CD4-positive, CD25-positive, alpha-beta regulatory T cell (primary cell): ENCODE measurements at regions not wholly inside any gene's neighbourhood (a gene's known extent, or its start where the extent isn't known, plus 50 kb on each side); places are given as distances from the start of the nearest gene placed in this dataset.

Experiments
- ATAC-seq, 2 donors: fragments of 150-1000 bp; cut with Tn5 transposase; one replicate each; pipeline ENCODE4 v1.10.0; 2021; ENCODE audit warnings: low read depth in 2 of 2, moderate number of reproducible peaks in 2 of 2, moderate library complexity in 1 of 2
- DNase-seq, 3 donors: peaks; one replicate each; pipeline versions ENCODE4 v3.0.0 to v3.0.0-alpha.2; 2012 to 2022; ENCODE audit warnings: mixed read lengths in 1 of 3
- H3K27ac ChIP-seq: one replicate; pipeline ENCODE4 v1.7.0; 2013; ENCODE audit warnings: mild to moderate bottlenecking, low read length; ENCODE audit not compliant: insufficient read depth, poor library complexity, severe bottlenecking
- H3K27me3 ChIP-seq: one replicate; pipeline ENCODE4 v1.7.0; 2013; ENCODE audit warnings: low read length; ENCODE audit not compliant: control insufficient read depth, insufficient read depth
- H3K36me3 ChIP-seq: one replicate; pipeline ENCODE4 v1.7.0; 2013; ENCODE audit warnings: mild to moderate bottlenecking, low read length, moderate library complexity; ENCODE audit not compliant: control insufficient read depth, insufficient read depth
- H3K4me1 ChIP-seq: 2 replicates; pipeline ENCODE4 v1.7.0; 2013; ENCODE audit warnings: mild to moderate bottlenecking, low read length; ENCODE audit not compliant: insufficient read depth, control insufficient read depth, poor library complexity, severe bottlenecking
- H3K4me3 ChIP-seq: one replicate; pipeline ENCODE4 v1.7.0; 2013; ENCODE audit warnings: low read depth, mild to moderate bottlenecking, low read length, moderate library complexity
- H3K9me3 ChIP-seq, 2 experiments: 1 replicate in 1 of 2; 2 replicates in 1 of 2; pipeline ENCODE4 v1.7.0; 2013; ENCODE audit warnings: low read length in 2 of 2, mild to moderate bottlenecking in 1 of 2, moderate library complexity in 1 of 2; ENCODE audit not compliant: control insufficient read depth in 2 of 2
- H3K27ac Mint-ChIP-seq, 3 donors: one replicate each; pipeline ENCODE4 v1.8.0; 2020 to 2022; ENCODE audit warnings: mild to moderate bottlenecking in 3 of 3, mixed read lengths in 3 of 3, moderate library complexity in 2 of 3
- H3K27me3 Mint-ChIP-seq: one replicate; pipeline ENCODE4 v1.8.0; 2022; ENCODE audit warnings: mild to moderate bottlenecking, mixed read lengths
- H3K36me3 Mint-ChIP-seq: one replicate; pipeline ENCODE4 v1.8.0; 2020; ENCODE audit warnings: mixed read lengths
- H3K4me1 Mint-ChIP-seq, 4 donors: one replicate each; pipeline ENCODE4 v1.8.0; 2020 to 2022; ENCODE audit warnings: mixed read lengths in 4 of 4, mild to moderate bottlenecking in 1 of 4
- H3K4me3 Mint-ChIP-seq, 4 donors: one replicate each; pipeline ENCODE4 v1.8.0; 2020 to 2022; ENCODE audit warnings: mild to moderate bottlenecking in 4 of 4, mixed read lengths in 4 of 4, moderate library complexity in 3 of 4
- H3K9me3 Mint-ChIP-seq, 7 donors: one replicate each; pipeline ENCODE4 v1.8.0; 2020 to 2022; ENCODE audit warnings: mixed read lengths in 7 of 7, mild to moderate bottlenecking in 3 of 7, moderate library complexity in 2 of 7

- no peaks in the 10 kb centered on the region for H3K9me3 ChIP-seq
- H3K9me3 Mint-ChIP-seq = peaks cover 0 to 6% (median 0%) of the 10 kb centered on the region in 7 donors
- no peak overlapping the region for H3K4me3 Mint-ChIP-seq
- no peaks in the 10 kb centered on the region for H3K36me3 Mint-ChIP-seq
- no peaks in the 10 kb centered on the region for H3K4me1 ChIP-seq
- peaks cover 3% of the 10 kb centered on the region for H3K27me3 ChIP-seq
- H3K4me3 ChIP-seq = no peak overlapping the region
- H3K27me3 Mint-ChIP-seq = peaks cover 16% of the 10 kb centered on the region
- DNase-seq = no peak
- no peak for ATAC-seq
- H3K4me1 Mint-ChIP-seq = no peaks in the 10 kb centered on the region
- no peak overlapping the region for H3K27ac Mint-ChIP-seq
- no peaks in the 10 kb centered on the region for H3K36me3 ChIP-seq
- H3K27ac ChIP-seq = no peak overlapping the region
Observed at GRCh38 chr9:19620326-19620725, 168.5 kb downstream of the SLC24A2 start.

DNA sequence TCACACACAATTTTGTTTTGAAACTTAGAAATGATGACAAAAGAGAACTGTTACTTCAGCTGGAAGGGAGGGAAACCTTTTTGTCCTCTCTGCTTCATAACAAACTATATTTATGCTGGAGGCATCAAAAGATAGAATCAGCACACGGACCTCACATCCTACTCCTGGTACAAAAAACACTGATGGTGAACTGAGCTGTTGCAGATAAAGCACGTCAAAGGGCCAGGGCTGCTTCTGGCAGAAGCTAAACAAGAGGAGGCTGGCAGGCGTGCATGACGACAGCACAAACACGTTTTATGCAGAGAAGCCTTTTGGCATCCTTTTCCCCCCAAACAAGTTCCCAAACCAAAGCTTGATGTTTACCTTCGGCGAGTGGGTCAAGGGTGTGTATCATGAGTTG is 169.6 kb downstream of the SLC24A2 start:
- no peak for ATAC-seq
- Histone ChIP-seq H3K27me3 (peaks cover 3% of the 10 kb centered on the region), H3K27ac (no peak overlapping the region), H3K4me1 (no peaks in the 10 kb centered on the region), H3K9me3 (no peaks in the 10 kb centered on the region), H3K36me3 (no peaks in the 10 kb centered on the region), H3K4me3 (no peak overlapping the region)
- Mint-ChIP-seq H3K27ac (no peak overlapping the region), H3K9me3 (peaks cover 0 to 7% (median 0%) of the 10 kb centered on the region in 7 donors), H3K36me3 (no peaks in the 10 kb centered on the region), H3K4me3 (no peak overlapping the region), H3K27me3 (peaks cover 16% of the 10 kb centered on the region), H3K4me1 (no peaks in the 10 kb centered on the region)
- DNase-seq = no peak

GRCh38 chr9:19618816-19619215 is 170.0 kb downstream of the SLC24A2 start:
- H3K4me1 Mint-ChIP-seq = no peaks in the 10 kb centered on the region
- Histone ChIP-seq H3K27ac (no peak overlapping the region), H3K27me3 (peaks cover 3% of the 10 kb centered on the region), H3K4me3 (no peak overlapping the region), H3K4me1 (no peaks in the 10 kb centered on the region), H3K9me3 (no peaks in the 10 kb centered on the region), H3K36me3 (no peaks in the 10 kb centered on the region)
- H3K27me3 Mint-ChIP-seq = peaks cover 13% of the 10 kb centered on the region
- H3K9me3 Mint-ChIP-seq = peaks cover 0 to 7% (median 0%) of the 10 kb centered on the region in 7 donors
- no peak for ATAC-seq
- no peak overlapping the region for H3K27ac Mint-ChIP-seq
- H3K36me3 Mint-ChIP-seq = no peaks in the 10 kb centered on the region
- H3K4me3 Mint-ChIP-seq = no peak overlapping the region
- no peak for DNase-seq

DNA sequence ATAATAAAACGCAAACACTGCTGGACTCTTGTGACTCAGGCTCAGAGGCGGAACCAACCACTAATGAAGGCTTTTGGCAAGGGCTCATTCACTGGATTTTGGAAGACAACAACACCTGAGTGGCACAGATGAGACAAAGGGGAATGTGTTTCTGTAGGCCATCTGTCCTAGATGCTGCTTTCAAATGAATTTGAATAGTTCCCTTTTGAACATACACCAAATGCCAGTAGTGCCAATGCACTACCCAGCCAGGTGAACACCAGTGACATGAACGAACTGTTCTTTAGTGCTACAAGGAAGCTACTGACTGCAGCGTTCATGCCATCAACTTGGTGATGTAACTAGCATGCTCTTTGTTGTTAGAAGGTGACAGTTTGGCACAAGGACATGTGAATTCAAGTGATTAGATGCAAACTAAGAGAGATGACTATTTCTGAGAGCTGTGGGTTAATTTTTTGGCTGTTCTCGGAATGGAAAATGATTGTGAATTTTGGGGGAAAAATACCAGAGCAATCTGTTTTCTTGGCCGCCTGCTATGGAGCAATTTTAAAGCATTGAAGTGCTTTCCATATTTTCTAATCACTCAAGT is 173.7 kb downstream of the SLC24A2 start:
- no peak overlapping the region for H3K27ac ChIP-seq
- Mint-ChIP-seq H3K4me3 (no peak overlapping the region), H3K27ac (no peak overlapping the region), H3K4me1 (no peaks in the 10 kb centered on the region), H3K9me3 (peaks cover 0 to 8% (median 0%) of the 10 kb centered on the region in 7 donors), H3K36me3 (no peaks in the 10 kb centered on the region), H3K27me3 (peaks cover 7% of the 10 kb centered on the region)
- ATAC-seq (no peak), DNase-seq (no peak)
- no peak overlapping the region for H3K4me3 ChIP-seq
- no peaks in the 10 kb centered on the region for H3K27me3 ChIP-seq
- no peaks in the 10 kb centered on the region for H3K9me3 ChIP-seq
- no peaks in the 10 kb centered on the region for H3K4me1 ChIP-seq
- H3K36me3 ChIP-seq = no peaks in the 10 kb centered on the region

- no peaks in the 10 kb centered on the region for H3K4me1 ChIP-seq
- H3K27me3 ChIP-seq = no peaks in the 10 kb centered on the region
- no peak for DNase-seq
- Mint-ChIP-seq H3K4me1 (no peaks in the 10 kb centered on the region), H3K27ac (no peak overlapping the region), H3K9me3 (peaks cover 0 to 8% (median 0%) of the 10 kb centered on the region in 7 donors), H3K27me3 (peaks cover 12% of the 10 kb centered on the region), H3K36me3 (no peaks in the 10 kb centered on the region), H3K4me3 (no peak overlapping the region)
- no peak overlapping the region for H3K4me3 ChIP-seq
- no peaks in the 10 kb centered on the region for H3K36me3 ChIP-seq
- H3K27ac ChIP-seq = no peak overlapping the region
- no peak for ATAC-seq
- H3K9me3 ChIP-seq = no peaks in the 10 kb centered on the region
Observed at GRCh38 chr9:19614294-19614693, 174.5 kb downstream of the SLC24A2 start.

GRCh38 chr9:19600538-19600937 is 188.3 kb downstream of the SLC24A2 start:
- H3K36me3 Mint-ChIP-seq = no peaks in the 10 kb centered on the region
- no peaks in the 10 kb centered on the region for H3K4me1 Mint-ChIP-seq
- ATAC-seq = no peak
- Histone ChIP-seq H3K4me1 (no peaks in the 10 kb centered on the region), H3K9me3 (peaks cover 0 to 1% of the 10 kb centered on the region in 2 experiments), H3K27me3 (no peaks in the 10 kb centered on the region), H3K27ac (no peak overlapping the region), H3K4me3 (no peak overlapping the region), H3K36me3 (no peaks in the 10 kb centered on the region)
- no peak for DNase-seq
- no peak overlapping the region for H3K27ac Mint-ChIP-seq
- H3K27me3 Mint-ChIP-seq = peaks cover 4% of the 10 kb centered on the region
- peaks cover 0 to 4% (median 0%) of the 10 kb centered on the region in 7 donors for H3K9me3 Mint-ChIP-seq
- no peak overlapping the region for H3K4me3 Mint-ChIP-seq

GRCh38 chr9:19598722-19599121 is 189.9 kb downstream of the ACER2 start:
- Histone ChIP-seq H3K9me3 (peaks cover 0 to 1% of the 10 kb centered on the region in 2 experiments), H3K27me3 (no peaks in the 10 kb centered on the region), H3K4me3 (no peak overlapping the region), H3K36me3 (no peaks in the 10 kb centered on the region), H3K27ac (no peak overlapping the region), H3K4me1 (no peaks in the 10 kb centered on the region)
- no peaks in the 10 kb centered on the region for H3K36me3 Mint-ChIP-seq
- no peak for ATAC-seq
- H3K4me3 Mint-ChIP-seq = no peak overlapping the region
- no peaks in the 10 kb centered on the region for H3K27me3 Mint-ChIP-seq
- no peaks in the 10 kb centered on the region for H3K4me1 Mint-ChIP-seq
- DNase-seq = no peak
- H3K9me3 Mint-ChIP-seq = peaks cover 0 to 5% (median 0%) of the 10 kb centered on the region in 7 donors
- no peak overlapping the region for H3K27ac Mint-ChIP-seq

DNA sequence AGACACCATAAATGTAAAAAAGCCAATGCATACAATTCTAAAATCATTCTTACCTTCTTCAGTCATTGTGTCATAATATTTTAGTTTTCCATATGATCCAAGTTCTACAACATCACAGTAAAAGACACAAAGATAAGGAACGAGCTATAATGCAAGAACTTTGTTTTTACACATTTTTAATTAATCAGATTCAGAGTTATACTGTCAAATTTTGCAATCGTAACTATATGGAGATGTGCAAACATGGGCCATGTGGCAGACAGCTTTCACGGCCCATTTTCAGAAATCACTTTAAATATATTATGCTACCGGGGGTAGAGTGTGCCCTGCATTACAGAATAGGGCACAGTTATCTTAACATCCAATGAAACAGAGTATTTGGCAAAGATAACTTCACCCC is 188.4 kb downstream of the ACER2 start:
- Mint-ChIP-seq H3K27ac (no peak overlapping the region), H3K4me1 (no peaks in the 10 kb centered on the region), H3K27me3 (no peaks in the 10 kb centered on the region), H3K4me3 (no peak overlapping the region), H3K9me3 (peaks cover 0 to 5% (median 0%) of the 10 kb centered on the region in 7 donors), H3K36me3 (no peaks in the 10 kb centered on the region)
- no peaks in the 10 kb centered on the region for H3K4me1 ChIP-seq
- no peaks in the 10 kb centered on the region for H3K36me3 ChIP-seq
- ATAC-seq = no peak
- H3K4me3 ChIP-seq = no peak overlapping the region
- no peak for DNase-seq
- H3K27me3 ChIP-seq = no peaks in the 10 kb centered on the region
- peaks cover 0 to 1% of the 10 kb centered on the region in 2 experiments for H3K9me3 ChIP-seq
- H3K27ac ChIP-seq = no peak overlapping the region
